HL-60 (cell line): ENCODE measurements at regions not wholly inside any gene's neighbourhood (a gene's known extent, or its start where the extent isn't known, plus 50 kb on each side); places are given as distances from the start of the nearest gene placed in this dataset.

Experiments
- GABPA ChIP-seq: IDR thresholded peaks from 2 replicates; pipeline ENCODE4 v1.6.1; 2012; ENCODE audit warnings: low read depth
- POLR2AphosphoS5 ChIP-seq: IDR thresholded peaks from 2 replicates; pipeline ENCODE4 v1.6.1; 2012; ENCODE audit warnings: low read depth
- TF ChIP-seq, protein P1 (sequence below): IDR thresholded peaks from one replicate; pipeline ENCODE4 v1.5.1; 2011; ENCODE audit warnings: low read length, control low read depth, inconsistent platforms; ENCODE audit not compliant: insufficient read depth

DNA sequence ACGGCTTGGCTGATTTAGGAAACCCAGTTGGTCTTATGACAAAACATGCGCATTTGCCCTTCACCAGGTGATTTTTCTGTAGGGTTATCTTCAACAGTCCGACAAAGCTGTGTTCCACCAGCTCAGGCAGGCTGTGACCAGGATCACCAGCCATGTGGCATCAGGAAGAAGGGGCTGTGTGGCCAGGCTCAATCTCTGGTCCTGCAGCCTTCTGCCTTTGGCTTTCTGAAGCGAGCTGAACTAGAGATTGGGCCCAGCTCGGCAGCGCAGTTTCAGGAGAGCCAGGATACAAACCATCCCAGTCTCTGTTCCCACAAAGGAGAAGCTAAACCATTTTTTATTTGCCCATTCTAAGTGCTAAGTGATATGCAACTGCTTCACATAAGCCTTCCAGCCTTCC lies 282.3 kb downstream of the SOX11 start:
- TF ChIP-seq, protein P1, sequence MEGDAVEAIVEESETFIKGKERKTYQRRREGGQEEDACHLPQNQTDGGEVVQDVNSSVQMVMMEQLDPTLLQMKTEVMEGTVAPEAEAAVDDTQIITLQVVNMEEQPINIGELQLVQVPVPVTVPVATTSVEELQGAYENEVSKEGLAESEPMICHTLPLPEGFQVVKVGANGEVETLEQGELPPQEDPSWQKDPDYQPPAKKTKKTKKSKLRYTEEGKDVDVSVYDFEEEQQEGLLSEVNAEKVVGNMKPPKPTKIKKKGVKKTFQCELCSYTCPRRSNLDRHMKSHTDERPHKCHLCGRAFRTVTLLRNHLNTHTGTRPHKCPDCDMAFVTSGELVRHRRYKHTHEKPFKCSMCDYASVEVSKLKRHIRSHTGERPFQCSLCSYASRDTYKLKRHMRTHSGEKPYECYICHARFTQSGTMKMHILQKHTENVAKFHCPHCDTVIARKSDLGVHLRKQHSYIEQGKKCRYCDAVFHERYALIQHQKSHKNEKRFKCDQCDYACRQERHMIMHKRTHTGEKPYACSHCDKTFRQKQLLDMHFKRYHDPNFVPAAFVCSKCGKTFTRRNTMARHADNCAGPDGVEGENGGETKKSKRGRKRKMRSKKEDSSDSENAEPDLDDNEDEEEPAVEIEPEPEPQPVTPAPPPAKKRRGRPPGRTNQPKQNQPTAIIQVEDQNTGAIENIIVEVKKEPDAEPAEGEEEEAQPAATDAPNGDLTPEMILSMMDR: no peak
- TF ChIP-seq POLR2AphosphoS5 (no peak), GABPA (no peak)
